ENCODE measurements at regions not wholly inside any gene's neighbourhood (a gene's known extent, or its start where the extent isn't known, plus 50 kb on each side); places are given as distances from the start of the nearest gene placed in this dataset.

GRCh38 chr2:8177566-8177965 is 504.3 kb upstream of the ID2 start:
- H3K27ac Mint-ChIP-seq (ENCODE audit: unreplicated experiment) = no peak overlapping the region
- ChIA-PET POLR2A (no interaction called here), CTCF (no interaction called here)
- H3K9me3 Mint-ChIP-seq (ENCODE audit: unreplicated experiment) = no peaks in the 10 kb centered on the region
- Histone ChIP-seq H3K36me3 (ENCODE audit: control insufficient read depth, insufficient read depth, low read length) (no peaks in the 10 kb centered on the region), H3K4me1 (no peaks in the 10 kb centered on the region), H3K4me3 (ENCODE audit: low read depth, low read length) (no peak overlapping the region), H3K9me3 (no peaks in the 10 kb centered on the region), H3K27me3 (replicated peaks; ENCODE audit: control insufficient read depth, insufficient read depth, low read length) (no peaks in the 10 kb centered on the region)
- DNase-seq = no peak
- no peaks in the 10 kb centered on the region for H3K4me1 Mint-ChIP-seq (ENCODE audit: low read depth, unreplicated experiment)
- no peaks in the 10 kb centered on the region for H3K36me3 Mint-ChIP-seq (ENCODE audit: insufficient read depth, unreplicated experiment)
- H3K27me3 Mint-ChIP-seq (ENCODE audit: insufficient read depth, unreplicated experiment) = peaks cover 4% of the 10 kb centered on the region
- TF ChIP-seq, protein P1, sequence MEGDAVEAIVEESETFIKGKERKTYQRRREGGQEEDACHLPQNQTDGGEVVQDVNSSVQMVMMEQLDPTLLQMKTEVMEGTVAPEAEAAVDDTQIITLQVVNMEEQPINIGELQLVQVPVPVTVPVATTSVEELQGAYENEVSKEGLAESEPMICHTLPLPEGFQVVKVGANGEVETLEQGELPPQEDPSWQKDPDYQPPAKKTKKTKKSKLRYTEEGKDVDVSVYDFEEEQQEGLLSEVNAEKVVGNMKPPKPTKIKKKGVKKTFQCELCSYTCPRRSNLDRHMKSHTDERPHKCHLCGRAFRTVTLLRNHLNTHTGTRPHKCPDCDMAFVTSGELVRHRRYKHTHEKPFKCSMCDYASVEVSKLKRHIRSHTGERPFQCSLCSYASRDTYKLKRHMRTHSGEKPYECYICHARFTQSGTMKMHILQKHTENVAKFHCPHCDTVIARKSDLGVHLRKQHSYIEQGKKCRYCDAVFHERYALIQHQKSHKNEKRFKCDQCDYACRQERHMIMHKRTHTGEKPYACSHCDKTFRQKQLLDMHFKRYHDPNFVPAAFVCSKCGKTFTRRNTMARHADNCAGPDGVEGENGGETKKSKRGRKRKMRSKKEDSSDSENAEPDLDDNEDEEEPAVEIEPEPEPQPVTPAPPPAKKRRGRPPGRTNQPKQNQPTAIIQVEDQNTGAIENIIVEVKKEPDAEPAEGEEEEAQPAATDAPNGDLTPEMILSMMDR (IDR thresholded peaks at IDR 0.05; ENCODE audit: insufficient read depth in 1 of 2, low read depth in 1 of 2, low read length in 1 of 2, severe bottlenecking in 1 of 2, unreplicated experiment in 1 of 2) = no peak
- H3K4me3 Mint-ChIP-seq (ENCODE audit: unreplicated experiment) = no peak overlapping the region
- no TSS peak for BruUV-seq (replicated peaks)
- intact Hi-C loops (cut with micrococcal nuclease; ENCODE audit: unreplicated experiment) = no loop called here

DNA sequence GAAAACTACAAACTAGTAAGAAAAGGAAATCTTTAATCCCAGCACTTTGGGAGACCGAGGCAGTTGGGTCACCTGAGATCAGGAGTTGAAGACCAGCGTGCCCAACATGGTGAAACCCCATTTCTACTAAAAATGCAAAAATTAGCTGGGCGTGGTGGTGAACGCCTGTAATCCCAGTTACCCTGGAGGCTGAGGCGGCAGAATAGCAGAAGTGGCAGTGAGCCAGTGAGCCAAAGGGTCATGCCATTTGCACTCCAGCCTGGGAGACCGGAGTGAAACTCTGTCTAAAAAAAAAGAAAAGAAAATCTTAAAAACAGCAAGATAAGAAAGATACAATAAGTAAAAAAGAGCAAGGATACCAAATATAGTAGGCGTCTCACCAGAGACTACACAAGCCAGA is 502.9 kb upstream of the ID2 start:
- no TSS peak for BruUV-seq (replicated peaks)
- ChIA-PET POLR2A (no interaction called here), CTCF (no interaction called here)
- no peak overlapping the region for H3K27ac Mint-ChIP-seq (ENCODE audit: unreplicated experiment)
- no peak for DNase-seq
- no peaks in the 10 kb centered on the region for H3K36me3 Mint-ChIP-seq (ENCODE audit: insufficient read depth, unreplicated experiment)
- intact Hi-C loops (cut with micrococcal nuclease; ENCODE audit: unreplicated experiment) = no loop called here
- TF ChIP-seq, protein P1 (IDR thresholded peaks at IDR 0.05; ENCODE audit: insufficient read depth in 1 of 2, low read depth in 1 of 2, low read length in 1 of 2, severe bottlenecking in 1 of 2, unreplicated experiment in 1 of 2) = no peak
- H3K4me1 ChIP-seq = no peaks in the 10 kb centered on the region
- H3K4me1 Mint-ChIP-seq (ENCODE audit: low read depth, unreplicated experiment) = no peaks in the 10 kb centered on the region
- H3K27me3 Mint-ChIP-seq (ENCODE audit: insufficient read depth, unreplicated experiment) = peaks cover 4% of the 10 kb centered on the region
- no peaks in the 10 kb centered on the region for H3K36me3 ChIP-seq (ENCODE audit: control insufficient read depth, insufficient read depth, low read length)
- H3K27me3 ChIP-seq (replicated peaks; ENCODE audit: control insufficient read depth, insufficient read depth, low read length) = no peaks in the 10 kb centered on the region
- no peak overlapping the region for H3K4me3 Mint-ChIP-seq (ENCODE audit: unreplicated experiment)
- no peaks in the 10 kb centered on the region for H3K9me3 ChIP-seq
- no peak overlapping the region for H3K4me3 ChIP-seq (ENCODE audit: low read depth, low read length)
- no peaks in the 10 kb centered on the region for H3K9me3 Mint-ChIP-seq (ENCODE audit: unreplicated experiment)

- Histone ChIP-seq H3K4me1 (peaks cover 8% of the 10 kb centered on the region; the same call in 1 of the 2 replicates), H3K4me3 (ENCODE audit: low read depth, low read length) (no peak overlapping the region), H3K36me3 (ENCODE audit: control insufficient read depth, insufficient read depth, low read length) (no peaks in the 10 kb centered on the region), H3K9me3 (no peaks in the 10 kb centered on the region), H3K27me3 (replicated peaks; ENCODE audit: control insufficient read depth, insufficient read depth, low read length) (0 out of 2 replicates have a peak, but pooled peaks cover 1% of the 10 kb centered on the region)
- CTCF ChIA-PET = no interaction called here
- TF ChIP-seq, protein P1 (IDR thresholded peaks at IDR 0.05; ENCODE audit: insufficient read depth in 1 of 2, low read depth in 1 of 2, low read length in 1 of 2, severe bottlenecking in 1 of 2, unreplicated experiment in 1 of 2) = peak in 1 of 2 experiments; percentile 23
- intact Hi-C loops (cut with micrococcal nuclease; ENCODE audit: unreplicated experiment) = no loop called here
- Mint-ChIP-seq H3K4me3 (ENCODE audit: unreplicated experiment) (no peak overlapping the region), H3K27me3 (ENCODE audit: insufficient read depth, unreplicated experiment) (peaks cover 14% of the 10 kb centered on the region), H3K9me3 (ENCODE audit: unreplicated experiment) (no peaks in the 10 kb centered on the region), H3K27ac (ENCODE audit: unreplicated experiment) (no peak overlapping the region), H3K36me3 (ENCODE audit: insufficient read depth, unreplicated experiment) (no peaks in the 10 kb centered on the region), H3K4me1 (ENCODE audit: low read depth, unreplicated experiment) (peaks cover 17% of the 10 kb centered on the region)
- POLR2A ChIA-PET = no interaction called here
- DNase-seq = peak in 1 of 2 experiments; percentile 44
- no TSS peak for BruUV-seq (replicated peaks)
Observed at GRCh38 chr2:8189316-8189715, 492.5 kb upstream of the ID2 start.

Data from Caco-2 (cell line).